ENCODE measurements at regions not wholly inside any gene's neighbourhood (a gene's known extent, or its start where the extent isn't known, plus 50 kb on each side); places are given as distances from the start of the nearest gene placed in this dataset.

- TF ChIP-seq SIN3A (IDR thresholded peaks at IDR 0.05; ENCODE audit: borderline replicate concordance, insufficient read depth, low read length), result no peak
- TF ChIP-seq FOXP2 (optimal IDR thresholded peaks at IDR 0.05; ENCODE audit: borderline replicate concordance, extremely low read depth, extremely low read length, insufficient read depth), result no peak
- TF ChIP-seq, protein P1, sequence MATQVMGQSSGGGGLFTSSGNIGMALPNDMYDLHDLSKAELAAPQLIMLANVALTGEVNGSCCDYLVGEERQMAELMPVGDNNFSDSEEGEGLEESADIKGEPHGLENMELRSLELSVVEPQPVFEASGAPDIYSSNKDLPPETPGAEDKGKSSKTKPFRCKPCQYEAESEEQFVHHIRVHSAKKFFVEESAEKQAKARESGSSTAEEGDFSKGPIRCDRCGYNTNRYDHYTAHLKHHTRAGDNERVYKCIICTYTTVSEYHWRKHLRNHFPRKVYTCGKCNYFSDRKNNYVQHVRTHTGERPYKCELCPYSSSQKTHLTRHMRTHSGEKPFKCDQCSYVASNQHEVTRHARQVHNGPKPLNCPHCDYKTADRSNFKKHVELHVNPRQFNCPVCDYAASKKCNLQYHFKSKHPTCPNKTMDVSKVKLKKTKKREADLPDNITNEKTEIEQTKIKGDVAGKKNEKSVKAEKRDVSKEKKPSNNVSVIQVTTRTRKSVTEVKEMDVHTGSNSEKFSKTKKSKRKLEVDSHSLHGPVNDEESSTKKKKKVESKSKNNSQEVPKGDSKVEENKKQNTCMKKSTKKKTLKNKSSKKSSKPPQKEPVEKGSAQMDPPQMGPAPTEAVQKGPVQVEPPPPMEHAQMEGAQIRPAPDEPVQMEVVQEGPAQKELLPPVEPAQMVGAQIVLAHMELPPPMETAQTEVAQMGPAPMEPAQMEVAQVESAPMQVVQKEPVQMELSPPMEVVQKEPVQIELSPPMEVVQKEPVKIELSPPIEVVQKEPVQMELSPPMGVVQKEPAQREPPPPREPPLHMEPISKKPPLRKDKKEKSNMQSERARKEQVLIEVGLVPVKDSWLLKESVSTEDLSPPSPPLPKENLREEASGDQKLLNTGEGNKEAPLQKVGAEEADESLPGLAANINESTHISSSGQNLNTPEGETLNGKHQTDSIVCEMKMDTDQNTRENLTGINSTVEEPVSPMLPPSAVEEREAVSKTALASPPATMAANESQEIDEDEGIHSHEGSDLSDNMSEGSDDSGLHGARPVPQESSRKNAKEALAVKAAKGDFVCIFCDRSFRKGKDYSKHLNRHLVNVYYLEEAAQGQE (IDR thresholded peaks at IDR 0.05; ENCODE audit: insufficient read depth in 1 of 2, low read depth in 2 of 2, low read length in 2 of 2), result no peak
- no peak for TF ChIP-seq TAF1 (IDR thresholded peaks at IDR 0.05; ENCODE audit: borderline replicate concordance, insufficient read depth, low read length)
- no peak for TF ChIP-seq POLR2AphosphoS5 (IDR thresholded peaks at IDR 0.05; ENCODE audit: low read depth, low read length)
Measured at GRCh38 chr16:86772671-86773353, 194.5 kb downstream of the FOXL1 start.

DNA sequence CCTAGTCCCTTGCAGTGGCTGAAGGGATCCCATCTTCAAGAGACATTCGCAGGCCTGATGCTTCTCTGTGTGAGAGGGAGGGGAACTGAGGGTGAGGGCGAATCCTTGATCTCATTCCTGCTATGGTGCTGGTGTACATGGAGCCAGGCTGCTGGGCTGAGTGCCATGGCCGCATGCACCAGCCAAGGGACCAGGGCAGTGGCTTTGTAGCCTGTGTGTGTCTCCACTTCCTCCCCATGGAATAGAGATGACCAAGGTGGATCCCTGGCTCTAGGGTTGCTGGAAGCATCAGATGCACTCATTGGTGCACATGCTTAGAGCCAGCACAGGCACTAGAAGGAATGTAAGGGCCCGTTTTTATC is 195.0 kb downstream of the FOXL1 start:
- TF ChIP-seq POLR2AphosphoS5 (IDR thresholded peaks at IDR 0.05; ENCODE audit: low read depth, low read length) (no peak), SIN3A (IDR thresholded peaks at IDR 0.05; ENCODE audit: borderline replicate concordance, insufficient read depth, low read length) (no peak), TAF1 (IDR thresholded peaks at IDR 0.05; ENCODE audit: borderline replicate concordance, insufficient read depth, low read length) (no peak), FOXP2 (optimal IDR thresholded peaks at IDR 0.05; ENCODE audit: borderline replicate concordance, extremely low read depth, extremely low read length, insufficient read depth) (no peak)
- TF ChIP-seq, protein P1 (IDR thresholded peaks at IDR 0.05; ENCODE audit: insufficient read depth in 1 of 2, low read depth in 2 of 2, low read length in 2 of 2), result no peak

GRCh38 chr16:86774931-86775330 is 196.6 kb downstream of the FOXL1 start:
- no peak for TF ChIP-seq FOXP2 (optimal IDR thresholded peaks at IDR 0.05; ENCODE audit: borderline replicate concordance, extremely low read depth, extremely low read length, insufficient read depth)

DNA sequence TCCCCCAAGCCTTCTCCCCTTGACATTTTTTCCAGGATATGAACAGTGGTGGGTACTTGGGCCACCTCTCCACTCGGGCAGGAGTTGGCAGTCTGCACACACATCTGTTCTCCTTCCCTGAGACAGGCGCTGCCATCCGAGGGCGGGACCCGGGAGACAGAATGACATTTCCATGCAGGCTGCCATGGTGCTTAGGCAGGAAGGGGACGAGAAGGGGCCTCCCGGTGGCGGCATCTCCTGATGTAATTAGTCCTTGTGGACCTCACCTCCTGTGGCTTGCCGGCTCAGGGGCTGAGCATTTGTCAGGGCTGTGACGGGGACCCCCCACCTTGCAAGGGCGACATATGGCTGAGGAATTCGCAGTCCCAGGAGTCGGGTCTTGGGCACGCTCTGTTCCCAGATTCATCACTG is 197.2 kb downstream of the FOXL1 start:
- TF ChIP-seq FOXP2 (optimal IDR thresholded peaks at IDR 0.05; ENCODE audit: borderline replicate concordance, extremely low read depth, extremely low read length, insufficient read depth) (no peak), SIN3A (IDR thresholded peaks at IDR 0.05; ENCODE audit: borderline replicate concordance, insufficient read depth, low read length) (no peak), POLR2AphosphoS5 (IDR thresholded peaks at IDR 0.05; ENCODE audit: low read depth, low read length) (no peak), TAF1 (IDR thresholded peaks at IDR 0.05; ENCODE audit: borderline replicate concordance, insufficient read depth, low read length) (no peak)
- TF ChIP-seq, protein P1 (IDR thresholded peaks at IDR 0.05; ENCODE audit: insufficient read depth in 1 of 2, low read depth in 2 of 2, low read length in 2 of 2), result no peak

GRCh38 chr16:86777381-86777946 is 199.1 kb downstream of the FOXL1 start:
- TF ChIP-seq POLR2AphosphoS5 (IDR thresholded peaks at IDR 0.05; ENCODE audit: low read depth, low read length) (no peak), TAF1 (IDR thresholded peaks at IDR 0.05; ENCODE audit: borderline replicate concordance, insufficient read depth, low read length) (no peak), SIN3A (IDR thresholded peaks at IDR 0.05; ENCODE audit: borderline replicate concordance, insufficient read depth, low read length) (no peak), FOXP2 (optimal IDR thresholded peaks at IDR 0.05; ENCODE audit: borderline replicate concordance, extremely low read depth, extremely low read length, insufficient read depth) (no peak)
- TF ChIP-seq, protein P1 (IDR thresholded peaks at IDR 0.05; ENCODE audit: insufficient read depth in 1 of 2, low read depth in 2 of 2, low read length in 2 of 2), result no peak
